HG03520 (cell line): ENCODE measurements at regions not wholly inside any gene's neighbourhood (a gene's known extent, or its start where the extent isn't known, plus 50 kb on each side); places are given as distances from the start of the nearest gene placed in this dataset.
A peak's percentile ranks its signal among the peaks of the same experiment; 100 is the strongest.
"Not testable (repeated sequence)": the region's sequence is repeated elsewhere in the genome, so short reads cannot be mapped to it uniquely, and the experiment has no call there.

Source experiments
- ATAC-seq: cut with Tn5 transposase; IDR thresholded peaks from one replicate; pipeline ENCODE4 v1.9.1; 2021; ENCODE audit warnings: mild to moderate bottlenecking, moderate library complexity; ENCODE audit not compliant: unreplicated experiment

DNA sequence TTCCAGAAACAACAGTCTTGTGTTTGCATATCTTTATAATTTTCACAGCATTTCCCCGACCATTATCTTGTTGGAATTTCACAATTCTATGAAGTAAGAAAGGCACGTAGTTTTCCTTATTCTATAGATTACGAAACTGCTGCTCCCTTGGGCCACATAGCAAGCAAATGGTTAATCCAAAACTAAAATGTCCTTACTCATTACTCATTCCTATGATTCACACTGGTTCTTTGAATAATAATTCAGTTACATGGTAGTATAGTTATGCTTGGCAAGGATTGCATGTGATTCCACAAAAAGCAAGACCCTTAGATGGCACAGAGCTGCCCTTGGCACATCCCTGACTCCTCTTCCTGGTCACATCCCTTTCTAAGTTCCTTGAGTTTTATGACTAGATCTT lies 51.2 kb downstream of the OR13H1 start:
- no peak for ATAC-seq

DNA sequence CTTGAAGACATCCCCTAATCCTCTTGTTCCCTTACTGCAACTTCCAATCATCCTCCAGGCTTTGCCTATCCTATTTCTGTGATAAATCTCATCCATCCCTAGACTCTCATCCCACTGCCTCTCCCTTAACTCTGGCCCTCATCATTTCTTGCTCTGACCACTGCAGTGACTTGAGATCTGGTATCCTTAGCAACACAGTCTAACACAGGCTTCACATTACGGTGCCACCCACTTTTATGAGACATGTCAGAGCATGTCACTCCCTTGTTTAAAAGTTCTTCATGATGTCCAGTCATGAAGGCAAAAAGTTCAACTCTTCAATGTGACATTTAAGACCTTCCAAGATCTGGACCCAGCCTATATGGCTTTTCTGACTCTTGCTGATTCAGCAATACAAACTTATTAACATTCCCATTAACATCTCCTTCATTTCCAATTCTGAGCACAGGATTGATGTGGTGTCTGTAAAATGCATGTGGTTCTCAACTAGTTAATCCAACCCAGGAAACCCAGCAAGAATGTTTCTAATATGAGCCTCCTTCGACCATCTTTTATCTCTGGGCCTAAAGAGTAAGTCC lies 64.0 kb downstream of the OR13H1 start:
- no peak for ATAC-seq

DNA sequence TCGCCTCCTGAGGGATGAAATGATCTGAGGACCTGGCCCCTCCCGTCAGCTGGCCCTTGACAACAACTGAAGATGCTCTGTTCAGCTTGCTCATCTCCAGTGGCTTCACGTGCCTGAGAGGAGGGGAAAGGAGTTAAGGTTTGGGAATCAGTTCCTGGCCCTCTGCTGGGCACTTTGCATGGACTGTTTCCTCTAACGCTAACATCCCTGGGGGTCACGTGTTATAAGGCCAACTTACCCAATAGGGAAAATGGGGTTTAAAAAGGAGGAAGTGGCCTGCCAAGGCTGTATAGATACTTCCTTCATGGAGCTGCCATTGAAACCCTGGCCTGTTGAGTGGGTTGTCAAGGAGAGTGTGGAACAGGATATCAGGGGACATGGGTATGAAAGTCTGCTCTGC lies 65.6 kb downstream of the OR13H1 start:
- ATAC-seq, result no peak

DNA sequence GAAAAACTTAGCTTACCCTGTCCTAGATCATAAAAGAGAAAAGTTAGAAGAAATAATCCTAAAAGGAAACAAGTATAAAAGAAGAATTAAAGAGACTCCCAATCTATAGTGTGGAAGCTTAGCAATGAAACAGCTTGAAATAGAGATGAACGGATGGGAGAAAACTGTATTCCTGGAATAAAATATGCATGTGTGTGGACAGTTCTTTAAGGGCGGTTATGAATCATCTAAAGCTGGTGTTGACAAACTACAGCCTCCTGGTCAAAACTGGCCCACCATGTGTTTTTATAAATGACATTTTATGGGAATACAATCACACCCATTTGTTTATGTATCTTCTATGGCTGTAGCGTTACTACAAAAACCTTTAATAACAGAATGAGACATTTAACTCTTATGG lies 69.4 kb downstream of the OR13H1 start:
- no peak for ATAC-seq

DNA sequence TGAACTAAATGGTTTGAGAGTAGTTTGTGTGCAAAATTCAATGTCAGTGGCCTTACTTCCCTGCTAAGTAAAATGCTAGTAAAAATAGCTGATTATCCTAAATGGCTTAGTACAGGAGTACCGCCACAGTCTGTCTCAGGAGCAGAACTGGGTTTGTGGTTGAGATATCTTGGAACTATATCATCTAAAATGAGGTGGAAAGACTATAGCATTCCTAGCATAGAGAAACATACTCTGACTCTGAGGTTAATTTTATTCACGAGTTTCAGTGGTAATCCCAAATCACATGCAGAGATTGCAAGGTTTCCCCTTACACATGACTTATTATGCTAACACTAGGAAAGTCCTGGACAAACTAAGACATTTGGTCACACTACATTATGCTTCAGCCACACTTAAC lies 70.4 kb downstream of the OR13H1 start:
- ATAC-seq, result no peak

DNA sequence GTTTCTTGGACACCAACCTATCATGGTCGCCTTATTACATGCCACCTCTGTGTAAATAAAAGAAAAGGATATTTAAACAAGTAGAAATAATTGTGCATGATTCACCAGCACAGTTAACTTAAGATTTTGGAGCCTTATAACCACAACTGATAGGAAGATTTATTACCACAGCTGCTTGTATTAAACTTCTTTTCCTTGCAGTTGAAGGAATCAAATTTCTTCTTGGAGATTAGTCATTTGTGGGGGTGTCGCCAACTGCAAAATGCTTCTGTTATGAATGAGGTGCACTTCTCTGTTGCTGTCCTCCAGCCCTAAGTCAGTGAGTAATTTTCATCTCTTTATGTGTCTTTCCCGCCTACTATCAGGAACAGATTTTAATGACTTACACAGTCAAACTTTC lies 73.3 kb downstream of the OR13H1 start:
- ATAC-seq, result no peak

GRCh38 chrX:131621650-131622049 lies 77.8 kb downstream of the OR13H1 start:
- ATAC-seq, result no peak

- no peak for ATAC-seq
Measured at GRCh38 chrX:131626681-131627296, 82.9 kb downstream of the OR13H1 start.

DNA sequence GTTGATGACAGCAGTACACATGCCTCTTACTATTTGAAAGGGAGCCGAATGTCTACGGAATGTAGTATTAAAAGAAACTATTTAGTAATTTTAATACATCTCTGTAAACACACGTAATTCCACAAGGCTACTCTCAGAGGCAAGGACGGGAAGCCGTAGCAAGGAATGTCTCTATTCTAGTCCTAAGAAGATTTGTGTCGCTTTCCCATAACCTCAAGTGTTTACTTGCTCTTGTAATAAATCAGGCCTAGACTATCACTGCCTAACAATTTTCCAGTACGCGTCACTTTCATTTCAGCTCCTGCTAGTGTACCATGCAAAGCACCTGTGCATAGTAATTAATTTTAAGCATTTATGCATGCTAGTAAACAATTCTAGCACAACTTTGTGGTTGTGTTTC lies 86.7 kb downstream of the OR13H1 start:
- no peak for ATAC-seq

- peak; percentile 95 for ATAC-seq
Measured at GRCh38 chrX:131633285-131633917, 89.5 kb downstream of the OR13H1 start.

- ATAC-seq, result no peak
Measured at GRCh38 chrX:131634900-131635299, 91.0 kb downstream of the OR13H1 start.

GRCh38 chrX:131646106-131646505 lies 102.2 kb downstream of the OR13H1 start:
- no peak for ATAC-seq

GRCh38 chrX:131649741-131650140 lies 105.9 kb downstream of the OR13H1 start:
- ATAC-seq, result no peak

GRCh38 chrX:131650637-131651410 lies 107.0 kb downstream of the OR13H1 start:
- ATAC-seq, result no peak

- not testable (repeated sequence) for ATAC-seq
Measured at GRCh38 chrX:131663726-131664125, 119.9 kb downstream of the OR13H1 start.

DNA sequence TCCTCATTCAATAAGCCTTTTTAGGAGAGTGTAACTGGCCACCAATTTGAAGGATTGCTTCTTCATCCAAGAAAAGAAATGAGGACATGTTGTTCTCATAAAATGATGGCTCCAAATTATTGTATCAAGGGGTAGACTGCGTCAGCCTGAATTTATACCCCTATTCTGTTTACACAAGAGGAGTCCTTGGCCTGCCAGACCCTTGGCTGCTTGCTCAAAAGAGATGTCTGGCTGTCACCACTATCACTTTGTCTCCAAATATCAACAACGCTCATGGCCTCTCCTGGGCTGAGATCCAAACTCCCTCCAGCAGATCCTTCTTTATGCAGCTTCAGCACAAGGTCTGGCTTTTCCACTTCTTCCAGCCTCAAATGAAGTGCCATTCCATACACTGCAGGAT lies 127.9 kb downstream of the OR13H1 start:
- no peak for ATAC-seq

GRCh38 chrX:131675596-131676194 lies 131.8 kb downstream of the OR13H1 start:
- peak; percentile 45 for ATAC-seq

DNA sequence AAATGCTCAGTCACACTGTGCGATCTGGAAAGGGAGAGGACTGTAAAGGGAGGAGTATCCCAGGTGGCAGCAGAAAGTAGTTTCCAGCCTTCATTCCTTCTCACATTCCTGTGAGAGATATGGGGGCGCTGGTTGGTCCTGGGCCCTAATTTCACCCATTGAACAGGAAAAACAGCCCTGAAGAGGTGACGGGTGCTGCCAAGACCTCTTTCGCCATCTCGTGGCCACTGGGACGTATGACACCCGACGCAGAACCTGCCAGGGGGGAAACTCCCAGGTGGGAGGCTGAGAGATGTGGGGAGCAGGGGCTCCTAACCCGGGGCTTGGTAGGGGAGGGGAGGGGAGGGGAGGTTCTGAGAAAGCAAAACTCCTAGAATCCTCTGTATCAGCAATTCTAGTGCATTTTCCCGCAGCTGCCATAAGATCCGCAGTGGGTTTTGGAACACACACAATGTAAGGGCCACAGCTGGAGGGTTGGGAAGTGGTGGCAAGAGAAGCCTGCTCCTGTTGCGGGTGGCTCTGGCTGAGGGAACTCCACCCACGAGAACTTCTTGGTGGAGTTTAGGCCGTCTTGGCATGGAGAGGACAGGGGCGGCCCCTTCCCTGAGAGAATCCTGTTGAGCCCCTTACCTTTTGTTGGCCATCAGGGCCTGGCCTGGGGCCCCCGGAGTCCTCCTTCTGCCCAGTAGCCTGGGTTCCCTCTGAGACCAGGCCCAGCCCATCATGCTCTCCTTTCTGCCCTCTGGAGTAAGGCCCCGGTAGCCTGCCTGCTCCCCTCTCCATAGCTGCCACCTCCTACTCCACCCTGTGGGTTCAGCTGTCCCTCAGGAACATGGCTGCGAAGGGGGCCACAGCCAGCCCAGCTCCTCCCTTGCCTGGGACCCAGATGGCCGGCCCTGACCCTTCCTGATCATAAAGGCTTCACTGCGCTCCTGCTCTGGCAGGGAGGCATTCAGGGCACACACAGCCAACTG lies 134.1 kb downstream of the OR13H1 start:
- ATAC-seq, result peak; percentile 78

GRCh38 chrX:131682735-131683134 lies 138.9 kb downstream of the OR13H1 start:
- not testable (repeated sequence) for ATAC-seq

DNA sequence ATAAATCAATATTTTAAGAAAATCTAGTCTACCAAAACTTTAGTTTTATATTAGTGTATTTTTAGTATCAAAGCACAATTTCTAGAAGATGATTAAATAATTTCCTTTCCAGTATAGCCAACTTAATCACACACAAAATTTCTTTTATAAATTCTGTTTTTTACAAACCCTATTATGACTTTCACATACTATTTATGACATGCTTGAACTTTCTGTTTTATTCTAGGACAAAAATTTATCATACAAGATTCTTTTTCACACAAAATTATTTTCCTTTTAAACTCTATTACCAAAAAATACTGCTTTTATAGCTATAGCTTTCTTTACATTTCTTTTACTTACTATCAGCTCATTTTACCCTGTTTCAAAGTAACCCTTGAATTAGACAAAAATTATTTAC lies 149.5 kb downstream of the OR13H1 start:
- no peak for ATAC-seq
